Body of pancreas (tissue), 4 donors: ENCODE measurements at regions not wholly inside any gene's neighbourhood (a gene's known extent, or its start where the extent isn't known, plus 50 kb on each side); places are given as distances from the start of the nearest gene placed in this dataset.

ENCODE experiments used
- CTCF ChIP-seq, 7 experiments: fragments of 450-650 bp in 4 of 7; fragments of 200-600 bp in 3 of 7; sonication (generic) in 3 of 7; IDR thresholded peaks; one replicate each; pipeline ENCODE4 v1.5.1; 2016 to 2019; ENCODE audit warnings: antibody characterized with exemption in 7 of 7
- POLR2A ChIP-seq, 3 donors: fragments of 450-650 bp; IDR thresholded peaks; one replicate each; pipeline ENCODE4 v1.6.1; 2016; ENCODE audit warnings: antibody characterized with exemption in 3 of 3, mild to moderate bottlenecking in 2 of 3

- TF ChIP-seq CTCF (IDR thresholded peaks at IDR 0.05) (no peak), POLR2A (IDR thresholded peaks at IDR 0.05) (no peak)
Measured at GRCh38 chr17:21474815-21475214, 98.7 kb downstream of the KCNJ12 start.
